ENCODE measurements at regions not wholly inside any gene's neighbourhood (a gene's known extent, or its start where the extent isn't known, plus 50 kb on each side); places are given as distances from the start of the nearest gene placed in this dataset.

- no peak for TF ChIP-seq CTCF (IDR thresholded peaks at IDR 0.05; ENCODE audit: partially characterized antibody, unreplicated experiment)
- no peak overlapping the region for H3K27ac Mint-ChIP-seq (ENCODE audit: unreplicated experiment)
- no peaks in the 10 kb centered on the region for H3K36me3 Mint-ChIP-seq (ENCODE audit: unreplicated experiment)
- H3K4me1 Mint-ChIP-seq (ENCODE audit: low read depth, unreplicated experiment) = no peaks in the 10 kb centered on the region
- H3K27me3 Mint-ChIP-seq (ENCODE audit: unreplicated experiment) = peaks cover 4% of the 10 kb centered on the region
- no peak overlapping the region for H3K4me3 Mint-ChIP-seq (ENCODE audit: unreplicated experiment)
- peaks cover 2% of the 10 kb centered on the region for H3K9me3 Mint-ChIP-seq (ENCODE audit: unreplicated experiment)
- no peak for DNase-seq
Measured at GRCh38 chr15:37518436-37518835, 416.0 kb upstream of the TMCO5A start.

GRCh38 chr15:37520026-37520425, 414.4 kb upstream of the TMCO5A start:
- no peaks in the 10 kb centered on the region for H3K4me1 Mint-ChIP-seq (ENCODE audit: low read depth, unreplicated experiment)
- H3K27me3 Mint-ChIP-seq (ENCODE audit: unreplicated experiment) = peaks cover 4% of the 10 kb centered on the region
- DNase-seq = no peak
- no peaks in the 10 kb centered on the region for H3K36me3 Mint-ChIP-seq (ENCODE audit: unreplicated experiment)
- H3K9me3 Mint-ChIP-seq (ENCODE audit: unreplicated experiment) = peaks cover 2% of the 10 kb centered on the region
- H3K27ac Mint-ChIP-seq (ENCODE audit: unreplicated experiment) = no peak overlapping the region
- no peak overlapping the region for H3K4me3 Mint-ChIP-seq (ENCODE audit: unreplicated experiment)
- TF ChIP-seq CTCF (IDR thresholded peaks at IDR 0.05; ENCODE audit: partially characterized antibody, unreplicated experiment) = no peak

GRCh38 chr15:37520882-37521281, 413.6 kb upstream of the TMCO5A start:
- Mint-ChIP-seq H3K4me1 (ENCODE audit: low read depth, unreplicated experiment) (no peaks in the 10 kb centered on the region), H3K36me3 (ENCODE audit: unreplicated experiment) (no peaks in the 10 kb centered on the region), H3K9me3 (ENCODE audit: unreplicated experiment) (peaks cover 2% of the 10 kb centered on the region), H3K27me3 (ENCODE audit: unreplicated experiment) (peaks cover 4% of the 10 kb centered on the region), H3K4me3 (ENCODE audit: unreplicated experiment) (no peak overlapping the region), H3K27ac (ENCODE audit: unreplicated experiment) (no peak overlapping the region)
- no peak for DNase-seq
- TF ChIP-seq CTCF (IDR thresholded peaks at IDR 0.05; ENCODE audit: partially characterized antibody, unreplicated experiment) = no peak

- Mint-ChIP-seq H3K9me3 (ENCODE audit: unreplicated experiment) (peaks cover 2% of the 10 kb centered on the region), H3K27ac (ENCODE audit: unreplicated experiment) (no peak overlapping the region), H3K27me3 (ENCODE audit: unreplicated experiment) (peaks cover 4% of the 10 kb centered on the region), H3K4me1 (ENCODE audit: low read depth, unreplicated experiment) (no peaks in the 10 kb centered on the region), H3K4me3 (ENCODE audit: unreplicated experiment) (no peak overlapping the region), H3K36me3 (ENCODE audit: unreplicated experiment) (no peaks in the 10 kb centered on the region)
- DNase-seq = no peak
- no peak for TF ChIP-seq CTCF (IDR thresholded peaks at IDR 0.05; ENCODE audit: partially characterized antibody, unreplicated experiment)
Measured at GRCh38 chr15:37524601-37525000, 409.8 kb upstream of the TMCO5A start.

GRCh38 chr15:37528432-37528831, 406.0 kb upstream of the TMCO5A start:
- H3K9me3 Mint-ChIP-seq (ENCODE audit: unreplicated experiment) = peaks cover 2% of the 10 kb centered on the region
- H3K36me3 Mint-ChIP-seq (ENCODE audit: unreplicated experiment) = no peaks in the 10 kb centered on the region
- H3K4me3 Mint-ChIP-seq (ENCODE audit: unreplicated experiment) = no peak overlapping the region

More at GRCh38 chr15:37528432-37528831, 406.0 kb upstream of the TMCO5A start:
- no peak for TF ChIP-seq CTCF (IDR thresholded peaks at IDR 0.05; ENCODE audit: partially characterized antibody, unreplicated experiment)
- DNase-seq = no peak
- no peaks in the 10 kb centered on the region for H3K4me1 Mint-ChIP-seq (ENCODE audit: low read depth, unreplicated experiment)
- no peaks in the 10 kb centered on the region for H3K27me3 Mint-ChIP-seq (ENCODE audit: unreplicated experiment)
- H3K27ac Mint-ChIP-seq (ENCODE audit: unreplicated experiment) = no peak overlapping the region

All from glutamatergic neuron (in vitro differentiated cells).